Fibroblast of mammary gland (primary cell): ENCODE measurements at regions not wholly inside any gene's neighbourhood (a gene's known extent, or its start where the extent isn't known, plus 50 kb on each side); places are given as distances from the start of the nearest gene placed in this dataset.
"Not testable (repeated sequence)": the region's sequence is repeated elsewhere in the genome, so short reads cannot be mapped to it uniquely, and the experiment has no call there.

ENCODE experiments used
- DNase-seq: peaks from one replicate; pipeline ENCODE4 v3.0.0-alpha.2; 2010; ENCODE audit warnings: low read depth
- H3K4me3 ChIP-seq: 2 replicates; pipeline ENCODE4 v1.5.1; 2011; ENCODE audit warnings: low read depth, mild to moderate bottlenecking, low read length, moderate library complexity; ENCODE audit not compliant: control insufficient read depth
- TF ChIP-seq, protein P1 (sequence below): conservative IDR thresholded peaks from 2 replicates; pipeline ENCODE4 v1.5.1; 2011; ENCODE audit warnings: low read depth, low read length, inconsistent platforms; ENCODE audit not compliant: control insufficient read depth, insufficient read depth

DNA sequence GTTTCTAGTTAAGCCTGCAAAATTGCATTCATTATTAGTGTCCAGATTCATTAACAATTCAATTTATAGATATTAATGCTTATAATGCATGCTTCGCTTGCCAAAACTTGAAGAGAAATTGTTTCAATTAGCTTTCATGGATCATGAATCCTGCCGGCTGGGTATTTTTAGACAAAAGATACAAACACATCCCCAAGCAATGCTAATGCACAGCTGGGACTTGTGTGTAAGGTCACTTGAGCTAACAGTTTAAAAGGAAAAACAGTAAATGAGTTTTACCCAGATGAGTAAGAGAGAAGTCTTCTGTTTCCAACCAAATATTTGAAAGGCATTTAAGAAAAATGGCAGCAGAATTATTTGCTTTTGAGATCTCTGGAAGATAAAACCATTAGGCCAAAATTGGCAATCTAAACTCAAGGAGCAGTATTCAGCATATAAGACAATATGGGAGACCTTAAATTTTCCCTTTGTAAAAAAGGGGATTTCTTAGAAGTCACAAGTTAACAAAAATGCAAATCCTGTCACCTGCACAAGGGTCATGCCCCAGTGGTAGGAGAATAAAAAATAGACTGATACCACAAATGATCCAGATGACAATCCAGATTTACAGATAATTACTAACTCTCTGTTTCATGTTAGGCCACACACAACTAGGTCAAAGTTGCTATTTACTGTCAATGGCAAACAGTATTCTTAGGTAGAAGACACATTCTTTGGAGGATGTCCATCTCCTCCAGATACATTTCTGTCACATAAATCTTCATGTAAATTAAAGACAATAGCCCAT lies 418.4 kb upstream of the PMFBP1 start:
- no peak for DNase-seq
- TF ChIP-seq, protein P1, sequence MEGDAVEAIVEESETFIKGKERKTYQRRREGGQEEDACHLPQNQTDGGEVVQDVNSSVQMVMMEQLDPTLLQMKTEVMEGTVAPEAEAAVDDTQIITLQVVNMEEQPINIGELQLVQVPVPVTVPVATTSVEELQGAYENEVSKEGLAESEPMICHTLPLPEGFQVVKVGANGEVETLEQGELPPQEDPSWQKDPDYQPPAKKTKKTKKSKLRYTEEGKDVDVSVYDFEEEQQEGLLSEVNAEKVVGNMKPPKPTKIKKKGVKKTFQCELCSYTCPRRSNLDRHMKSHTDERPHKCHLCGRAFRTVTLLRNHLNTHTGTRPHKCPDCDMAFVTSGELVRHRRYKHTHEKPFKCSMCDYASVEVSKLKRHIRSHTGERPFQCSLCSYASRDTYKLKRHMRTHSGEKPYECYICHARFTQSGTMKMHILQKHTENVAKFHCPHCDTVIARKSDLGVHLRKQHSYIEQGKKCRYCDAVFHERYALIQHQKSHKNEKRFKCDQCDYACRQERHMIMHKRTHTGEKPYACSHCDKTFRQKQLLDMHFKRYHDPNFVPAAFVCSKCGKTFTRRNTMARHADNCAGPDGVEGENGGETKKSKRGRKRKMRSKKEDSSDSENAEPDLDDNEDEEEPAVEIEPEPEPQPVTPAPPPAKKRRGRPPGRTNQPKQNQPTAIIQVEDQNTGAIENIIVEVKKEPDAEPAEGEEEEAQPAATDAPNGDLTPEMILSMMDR: no peak
- H3K4me3 ChIP-seq: no peak overlapping the region

DNA sequence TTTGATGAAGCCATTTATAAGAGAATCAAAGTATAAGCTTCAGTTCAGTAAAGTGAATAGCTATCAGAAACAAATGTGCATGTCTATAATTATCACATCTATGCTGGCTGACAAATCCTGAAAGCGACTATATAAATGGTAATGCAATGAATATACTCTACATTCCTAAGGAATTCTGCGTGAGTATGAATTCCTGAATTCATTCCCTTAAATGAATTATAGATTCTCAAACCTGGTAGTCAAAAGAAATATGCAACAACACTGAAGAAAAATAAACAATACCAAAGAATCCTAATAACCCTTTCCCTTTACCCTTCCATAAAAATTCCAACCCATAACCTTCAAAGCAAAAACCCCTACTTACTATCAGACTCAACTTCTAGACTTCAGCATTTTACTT lies 416.6 kb upstream of the PMFBP1 start:
- H3K4me3 ChIP-seq: no peak overlapping the region
- TF ChIP-seq, protein P1: no peak
- no peak for DNase-seq

DNA sequence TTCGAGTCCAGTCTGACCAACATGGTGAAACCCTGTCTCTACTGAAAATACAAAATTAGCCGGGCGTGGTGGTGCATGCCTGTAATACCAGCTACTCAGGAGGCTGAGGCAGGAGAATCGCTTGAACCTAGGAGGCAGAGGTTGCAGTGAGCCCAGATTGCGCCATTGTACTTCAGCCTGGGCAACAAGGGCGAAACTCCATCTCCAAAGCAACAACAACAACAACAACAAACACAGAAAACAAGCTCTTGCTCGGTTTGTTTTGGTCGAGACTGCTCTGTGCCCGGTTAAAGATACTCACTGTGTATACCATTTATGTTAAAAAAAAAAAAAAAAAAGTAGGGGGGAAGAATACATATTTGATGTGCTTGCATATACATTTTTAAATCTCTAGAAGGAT lies 406.1 kb upstream of the PMFBP1 start:
- DNase-seq, H3K4me3 ChIP-seq: not testable (repeated sequence)

DNA sequence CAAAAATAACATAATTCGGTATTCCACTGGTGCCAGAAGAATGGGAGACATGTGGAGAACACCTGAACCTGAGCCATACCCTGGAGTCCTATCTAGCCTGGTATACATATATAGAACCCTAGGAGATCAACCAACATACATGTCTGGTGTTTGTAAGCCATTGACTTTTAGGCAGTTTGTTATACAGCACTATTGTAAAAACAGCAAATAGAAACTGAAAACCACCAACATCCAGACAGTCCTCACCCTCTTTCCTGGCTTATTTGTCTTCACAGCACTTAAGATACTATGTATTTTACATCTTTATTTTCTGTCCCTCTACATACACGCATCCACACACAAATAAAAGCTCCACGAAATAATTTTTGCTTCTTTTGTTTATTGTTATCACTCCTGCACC lies 404.2 kb upstream of the PMFBP1 start:
- no peak for DNase-seq
- TF ChIP-seq, protein P1: no peak
- no peak overlapping the region for H3K4me3 ChIP-seq

DNA sequence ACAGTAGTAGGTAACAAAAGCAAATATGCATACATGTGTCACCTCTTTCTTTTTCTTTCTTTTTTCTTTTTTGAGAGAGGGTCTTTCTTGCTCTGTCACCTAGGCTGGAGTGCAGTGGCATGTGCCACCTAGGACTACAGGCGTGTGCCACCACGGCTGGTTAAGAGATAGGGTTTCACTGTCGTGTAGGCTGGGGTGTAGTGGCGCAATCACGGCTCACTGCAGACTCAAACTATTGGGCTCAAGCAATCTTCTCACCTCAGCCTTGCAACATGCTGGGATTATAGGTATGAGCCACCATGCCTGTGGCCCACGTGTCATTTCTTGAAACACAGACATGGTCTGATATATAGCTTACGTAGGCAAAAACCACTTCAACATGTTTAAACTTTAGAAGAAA lies 397.7 kb upstream of the PMFBP1 start:
- H3K4me3 ChIP-seq: no peak overlapping the region
- TF ChIP-seq, protein P1: no peak

DNA sequence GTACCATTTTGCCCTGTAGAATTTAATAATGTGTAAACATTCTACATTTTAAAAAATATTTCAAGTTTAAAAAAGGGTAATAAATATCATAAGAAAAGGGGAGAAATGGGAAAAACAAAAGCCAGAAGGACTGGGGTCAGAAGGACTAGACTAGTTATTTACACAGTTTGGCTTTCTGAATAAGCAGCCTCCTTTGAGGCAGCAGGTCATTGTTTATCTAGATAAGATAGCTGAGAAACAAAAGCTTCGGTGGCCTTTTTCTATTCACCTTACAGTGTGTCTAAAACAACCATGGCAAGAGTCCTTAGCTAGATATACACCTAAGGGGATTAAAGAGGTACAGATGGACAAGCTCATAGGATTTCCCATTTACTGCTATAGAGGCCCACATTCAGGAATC lies 396.5 kb upstream of the PMFBP1 start:
- H3K4me3 ChIP-seq: no peak overlapping the region
- TF ChIP-seq, protein P1: no peak
- no peak for DNase-seq

More for the DNA sequence above, 397.7 kb upstream of the PMFBP1 start:
- DNase-seq: no peak

DNA sequence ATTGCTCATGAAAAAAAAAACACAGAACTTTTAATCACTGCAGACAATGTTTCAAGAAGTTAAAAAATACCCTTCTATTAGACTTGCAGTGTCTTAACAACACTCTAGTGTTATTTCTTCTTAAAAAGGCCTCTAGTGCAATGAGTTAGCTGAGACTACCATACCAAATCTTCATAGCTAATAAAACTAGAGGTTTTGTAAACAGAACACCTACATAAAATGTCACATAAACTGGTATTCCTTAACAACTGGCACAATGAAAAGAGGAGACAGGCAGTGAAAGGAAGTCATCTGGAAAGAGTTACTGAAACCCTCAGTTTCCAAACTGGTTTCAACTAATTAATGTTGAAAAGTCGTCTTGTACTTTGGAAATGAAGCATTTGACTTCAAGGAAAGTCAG lies 394.2 kb upstream of the PMFBP1 start:
- TF ChIP-seq, protein P1: no peak
- H3K4me3 ChIP-seq: no peak overlapping the region
- DNase-seq: no peak
